Lung (tissue), 11 donors: ENCODE measurements at regions not wholly inside any gene's neighbourhood (a gene's known extent, or its start where the extent isn't known, plus 50 kb on each side); places are given as distances from the start of the nearest gene placed in this dataset.
A peak's percentile ranks its signal among the peaks of the same experiment; 100 is the strongest.

Experiments used
- ATAC-seq: fragments of 200-7000 bp; cut with Tn5 transposase; one replicate; pipeline ENCODE4 v1.9.1; 2020; ENCODE audit warnings: moderate number of reproducible peaks; ENCODE audit not compliant: insufficient read depth, low FRiP score
- DNase-seq, 3 donors: peaks; one replicate each; pipeline ENCODE4 v3.0.0-alpha.2; 2013 to 2017
- H3K27ac ChIP-seq, 2 donors: one replicate each; pipeline ENCODE4 v1.5.1; 2013; ENCODE audit warnings: mild to moderate bottlenecking in 2 of 2, moderate library complexity in 2 of 2, control low read depth in 1 of 2, inconsistent platforms in 1 of 2, low read depth in 1 of 2, low read length in 1 of 2
- H3K27me3 ChIP-seq, 3 donors: one replicate each; pipeline ENCODE4 v1.5.1; 2013; ENCODE audit warnings: low read length in 2 of 3; ENCODE audit not compliant: control insufficient read depth in 3 of 3, insufficient read depth in 3 of 3
- H3K36me3 ChIP-seq, 4 donors: one replicate each; pipeline ENCODE4 v1.5.1; 2013; ENCODE audit warnings: low read length in 4 of 4, mild to moderate bottlenecking in 1 of 4, moderate library complexity in 1 of 4; ENCODE audit not compliant: control insufficient read depth in 4 of 4, insufficient read depth in 4 of 4
- H3K4me1 ChIP-seq, 5 donors: one replicate each; pipeline ENCODE4 v1.5.1; 2013; ENCODE audit warnings: low read length in 5 of 5, mild to moderate bottlenecking in 2 of 5, moderate library complexity in 1 of 5; ENCODE audit not compliant: control insufficient read depth in 5 of 5, insufficient read depth in 5 of 5
- H3K4me3 ChIP-seq: one replicate; pipeline ENCODE4 v1.5.1; 2013; ENCODE audit warnings: mild to moderate bottlenecking, control low read depth, moderate library complexity
- H3K9ac ChIP-seq, 2 donors: one replicate each; pipeline ENCODE4 v1.5.1; 2013; ENCODE audit warnings: low read length in 2 of 2, control low read depth in 1 of 2; ENCODE audit not compliant: insufficient read depth in 1 of 2
- H3K9me3 ChIP-seq, 4 donors: one replicate each; pipeline ENCODE4 v1.5.1; 2013; ENCODE audit warnings: low read length in 3 of 4, mild to moderate bottlenecking in 1 of 4, moderate library complexity in 1 of 4; ENCODE audit not compliant: control insufficient read depth in 4 of 4, insufficient read depth in 3 of 4
- WGBS, 2 donors: extraction: QIAGEN DNeasy Blood & Tissue Kit; methylation state at CpG; one replicate each; pipeline ENCODE4 v1.1.7; 2013; 5-methylcytosine and 5-hydroxymethylcytosine counted together
- TF ChIP-seq, protein P1 (sequence below): IDR thresholded peaks from 2 replicates; pipeline ENCODE4 v1.5.1; 2012; ENCODE audit warnings: mild to moderate bottlenecking; ENCODE audit errors: control extremely low read depth, extremely low read depth
- donor health status: control.
- donor health status: control.
- donor health status: Bipolar disorder and iron deficiency.
- donor health status: healthy.
- donor health status: DM: yes; HTN: yes; CAD: no.

- H3K4me3 ChIP-seq = no peak overlapping the region
- H3K27ac ChIP-seq = no peak overlapping the region
- no peaks in the 10 kb centered on the region for H3K36me3 ChIP-seq
- peaks cover under 1 to 28% (median 6%) of the 10 kb centered on the region in 5 donors for H3K4me1 ChIP-seq
- ATAC-seq = no peak
- peak in 2 of 3 donors; percentile 80 to 81 for DNase-seq
- 0 to 4% methylated on average over 1 of the region's 1 CpG for whole genome bisulfite sequencing, 2 donors
- no peaks in the 10 kb centered on the region for H3K9me3 ChIP-seq
- H3K27me3 ChIP-seq = no peaks in the 10 kb centered on the region
- no peak overlapping the region for H3K9ac ChIP-seq
- TF ChIP-seq, protein P1, sequence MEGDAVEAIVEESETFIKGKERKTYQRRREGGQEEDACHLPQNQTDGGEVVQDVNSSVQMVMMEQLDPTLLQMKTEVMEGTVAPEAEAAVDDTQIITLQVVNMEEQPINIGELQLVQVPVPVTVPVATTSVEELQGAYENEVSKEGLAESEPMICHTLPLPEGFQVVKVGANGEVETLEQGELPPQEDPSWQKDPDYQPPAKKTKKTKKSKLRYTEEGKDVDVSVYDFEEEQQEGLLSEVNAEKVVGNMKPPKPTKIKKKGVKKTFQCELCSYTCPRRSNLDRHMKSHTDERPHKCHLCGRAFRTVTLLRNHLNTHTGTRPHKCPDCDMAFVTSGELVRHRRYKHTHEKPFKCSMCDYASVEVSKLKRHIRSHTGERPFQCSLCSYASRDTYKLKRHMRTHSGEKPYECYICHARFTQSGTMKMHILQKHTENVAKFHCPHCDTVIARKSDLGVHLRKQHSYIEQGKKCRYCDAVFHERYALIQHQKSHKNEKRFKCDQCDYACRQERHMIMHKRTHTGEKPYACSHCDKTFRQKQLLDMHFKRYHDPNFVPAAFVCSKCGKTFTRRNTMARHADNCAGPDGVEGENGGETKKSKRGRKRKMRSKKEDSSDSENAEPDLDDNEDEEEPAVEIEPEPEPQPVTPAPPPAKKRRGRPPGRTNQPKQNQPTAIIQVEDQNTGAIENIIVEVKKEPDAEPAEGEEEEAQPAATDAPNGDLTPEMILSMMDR = no peak
Observed at GRCh38 chr3:178325330-178325729, 210.9 kb upstream of the KCNMB2 start.

DNA sequence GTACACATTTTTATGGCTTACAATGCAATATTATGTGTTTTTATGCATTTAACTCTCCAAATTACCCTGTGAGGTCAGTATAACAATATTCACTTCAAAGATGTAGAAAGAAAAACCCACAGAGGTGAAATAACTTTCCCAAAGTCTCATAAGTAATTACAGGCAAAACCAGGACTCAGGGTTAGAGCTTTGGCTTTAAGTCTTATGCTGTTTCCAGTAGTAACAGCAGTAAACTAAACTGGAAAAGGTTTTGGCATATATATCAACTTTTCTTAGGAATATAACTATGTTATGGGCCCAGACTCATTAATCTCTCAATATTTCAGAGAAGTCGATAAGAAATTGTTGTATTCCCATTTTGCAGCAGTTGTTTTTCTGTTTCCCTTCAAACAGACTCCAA, 206.3 kb upstream of the KCNMB2 start:
- no peak for DNase-seq
- H3K27me3 ChIP-seq = no peaks in the 10 kb centered on the region
- H3K36me3 ChIP-seq = peaks cover 0 to 8% (median 0%) of the 10 kb centered on the region in 4 donors
- peaks cover 0 to 6% (median under 1%) of the 10 kb centered on the region in 4 donors for H3K9me3 ChIP-seq
- H3K4me1 ChIP-seq = peaks cover 0 to 4% (median 0%) of the 10 kb centered on the region in 5 donors
- H3K9ac ChIP-seq = no peak overlapping the region
- TF ChIP-seq, protein P1 = no peak
- 83 to 95% methylated on average over 1 of the region's 1 CpG for WGBS, 2 donors
- no peak overlapping the region for H3K4me3 ChIP-seq
- H3K27ac ChIP-seq = no peak overlapping the region
- ATAC-seq = no peak

DNA sequence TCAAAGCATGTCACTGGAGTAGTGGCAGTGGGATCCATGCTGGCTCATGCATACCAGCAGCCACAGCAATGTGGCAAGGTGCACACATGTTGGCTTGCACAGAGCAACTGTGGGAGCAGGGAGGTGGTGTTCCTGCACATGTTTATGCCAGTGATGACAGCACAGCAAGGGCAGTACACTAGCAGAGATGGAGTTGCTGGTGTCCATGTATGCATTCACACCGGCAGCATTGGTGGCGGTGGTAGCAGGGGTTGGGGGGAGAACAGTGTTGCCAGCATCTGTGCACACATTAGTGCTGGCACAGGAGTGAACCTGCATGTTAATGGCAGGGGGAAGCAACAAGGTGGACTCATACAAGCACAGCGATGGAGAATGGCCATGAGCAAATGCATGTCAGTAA, 202.0 kb upstream of the KCNMB2 start:
- Histone ChIP-seq H3K9ac (no peak overlapping the region), H3K27me3 (no peaks in the 10 kb centered on the region), H3K4me1 (no peaks in the 10 kb centered on the region), H3K36me3 (peaks cover 0 to 10% (median 0%) of the 10 kb centered on the region in 4 donors), H3K9me3 (peaks cover 0 to 8% (median under 1%) of the 10 kb centered on the region in 4 donors), H3K4me3 (no peak overlapping the region), H3K27ac (no peak overlapping the region)
- TF ChIP-seq, protein P1 = no peak
- DNase-seq = no peak
- no peak for ATAC-seq
- WGBS, 2 donors = 97 to 98% methylated on average over 3 of the region's 3 CpGs

- TF ChIP-seq, protein P1 = no peak
- Histone ChIP-seq H3K27ac (no peak overlapping the region), H3K9ac (no peak overlapping the region), H3K36me3 (peaks cover 0 to 10% (median 0%) of the 10 kb centered on the region in 4 donors), H3K27me3 (no peaks in the 10 kb centered on the region), H3K4me3 (no peak overlapping the region), H3K4me1 (peaks cover 0 to 12% (median 2%) of the 10 kb centered on the region in 5 donors), H3K9me3 (peaks cover 0 to 8% (median under 1%) of the 10 kb centered on the region in 4 donors)
- ATAC-seq = no peak
- WGBS, 2 donors = 90 to 96% methylated on average over 1 of the region's 1 CpG
- no peak for DNase-seq
Observed at GRCh38 chr3:178336336-178336735, 199.9 kb upstream of the KCNMB2 start.
